Spleen (tissue), 11 donors: ENCODE measurements at regions not wholly inside any gene's neighbourhood (a gene's known extent, or its start where the extent isn't known, plus 50 kb on each side); places are given as distances from the start of the nearest gene placed in this dataset.

Experiments used
- DNase-seq: peaks from one replicate; pipeline ENCODE4 v3.0.0-alpha.2; 2020
- H3K27ac ChIP-seq, 8 donors: fragments of 200-600 bp; sonication (generic) in 7 of 8; 1 replicate in 4 of 8; 2 replicates in 4 of 8; pipeline versions ENCODE4 v1.5.0 to v1.8.0; 2016 to 2021; ENCODE audit warnings: inconsistent platforms in 4 of 8, mild to moderate bottlenecking in 4 of 8, moderate library complexity in 1 of 8
- H3K27me3 ChIP-seq, 7 donors: fragments of 200-600 bp; sonication (generic) in 6 of 7; replicated peaks in 1 of 7; 1 replicate in 4 of 7; 2 replicates in 3 of 7; pipeline versions ENCODE4 v1.5.0 to v1.8.0; 2016 to 2021; ENCODE audit warnings: inconsistent platforms in 3 of 7, mild to moderate bottlenecking in 1 of 7
- H3K36me3 ChIP-seq, 6 donors: fragments of 200-600 bp; sonication (generic) in 5 of 6; 1 replicate in 4 of 6; 2 replicates in 2 of 6; pipeline versions ENCODE4 v1.5.0 to v1.8.0; 2016 to 2021; ENCODE audit warnings: inconsistent platforms in 2 of 6
- H3K4me1 ChIP-seq, 6 donors: fragments of 200-600 bp; sonication (generic) in 5 of 6; 1 replicate in 3 of 6; 2 replicates in 3 of 6; pipeline versions ENCODE4 v1.5.0 to v1.8.0; 2016 to 2021; ENCODE audit warnings: inconsistent platforms in 3 of 6
- H3K4me3 ChIP-seq, 8 donors: fragments of 200-600 bp; sonication (generic) in 7 of 8; 1 replicate in 4 of 8; 2 replicates in 4 of 8; pipeline versions ENCODE4 v1.5.0 to v1.8.0; 2016 to 2021; ENCODE audit warnings: inconsistent platforms in 4 of 8, mild to moderate bottlenecking in 4 of 8, moderate library complexity in 2 of 8
- H3K9me3 ChIP-seq, 8 donors: fragments of 200-600 bp; sonication (generic) in 7 of 8; 1 replicate in 4 of 8; 2 replicates in 4 of 8; pipeline versions ENCODE4 v1.5.0 to v1.8.0; 2016 to 2021; ENCODE audit warnings: inconsistent platforms in 4 of 8
- CTCF ChIP-seq, 11 experiments: fragments of 200-600 bp in 7 of 11; fragments of 450-650 bp in 4 of 11; sonication (generic) in 4 of 11; IDR thresholded peaks in 8 of 11; conservative IDR thresholded peaks in 3 of 11; 1 replicate in 7 of 11; 2 replicates in 4 of 11; pipeline versions ENCODE4 v1.4.0 to v1.8.0; 2016 to 2021; ENCODE audit warnings: antibody characterized with exemption in 11 of 11, inconsistent platforms in 4 of 11, mild to moderate bottlenecking in 1 of 11
- POLR2A ChIP-seq, 3 donors: fragments of 450-650 bp; IDR thresholded peaks; one replicate each; pipeline ENCODE4 v1.5.1; 2017; ENCODE audit warnings: antibody characterized with exemption in 3 of 3, mild to moderate bottlenecking in 1 of 3
- POLR2AphosphoS5 ChIP-seq, 3 donors: sonication (generic); formaldehyde crosslinking; IDR thresholded peaks; one replicate each; pipeline ENCODE4 v1.5.1; 2017; ENCODE audit warnings: antibody characterized with exemption in 3 of 3
- WGBS, 5 donors: extraction: QIAGEN DNeasy Blood & Tissue Kit in 3 of 5; methylation state at CpG; one replicate each; pipeline versions ENCODE4 v1.1.5 to v1.1.7; 2013 to 2018; 5-methylcytosine and 5-hydroxymethylcytosine counted together
- intact Hi-C: fragments of 100-400 bp; cut with DNase I; formaldehyde crosslinking; loops from one replicate; pipeline ENCODE4 v1.15.0; 2023; ENCODE audit warnings: low total_unique reads
- donor health status: healthy with polysubstance abuse.
- donor health status: DM: no; HTN: no; CAD: no; lungs with moderate emphysema.
- donor health status: DM: no; HTN: no; CAD: no.
- donor health status: Bipolar disorder and iron deficiency.
- donor health status: healthy.
- donor health status: DM: no; HTN: no; CAD: no.
- donor health status: DM: yes; HTN: yes; CAD: no.

GRCh38 chr1:209506101-209506500 lies 77.4 kb upstream of the CAMK1G start:
- Histone ChIP-seq H3K27ac (no peak overlapping the region), H3K4me3 (no peak overlapping the region), H3K27me3 (peaks cover 0 to 10% (median 0%) of the 10 kb centered on the region in 7 donors), H3K4me1 (no peaks in the 10 kb centered on the region), H3K9me3 (peaks cover 0 to 19% (median 10%) of the 10 kb centered on the region in 8 donors), H3K36me3 (no peaks in the 10 kb centered on the region)
- no peak for DNase-seq
- intact Hi-C loops = no loop called here
- TF ChIP-seq POLR2AphosphoS5 (IDR thresholded peaks at IDR 0.05) = no peak
- WGBS, 5 donors = 63 to 73% (median 70%) methylated on average over 3 of the region's 3 CpGs

- Histone ChIP-seq H3K4me1 (no peaks in the 10 kb centered on the region), H3K4me3 (no peak overlapping the region), H3K9me3 (peaks cover 0 to 5% (median 0%) of the 10 kb centered on the region in 8 donors), H3K27me3 (peaks cover 0 to 5% (median 0%) of the 10 kb centered on the region in 7 donors), H3K27ac (no peak overlapping the region), H3K36me3 (no peaks in the 10 kb centered on the region)
- no peak for DNase-seq
- intact Hi-C loops = no loop called here
- WGBS, 5 donors = 83 to 97% (median 89%) methylated on average over 5 of the region's 5 CpGs
- TF ChIP-seq POLR2A (IDR thresholded peaks at IDR 0.05) = no peak
- no peak for TF ChIP-seq POLR2AphosphoS5 (IDR thresholded peaks at IDR 0.05)
- no peak for TF ChIP-seq CTCF (IDR thresholded peaks at IDR 0.05 in 8 of 11, conservative IDR thresholded peaks at IDR 0.05 in 3 of 11)
Measured at GRCh38 chr1:209509039-209509438, 74.5 kb upstream of the CAMK1G start.

GRCh38 chr1:209510063-209510462 lies 73.5 kb upstream of the CAMK1G start:
- Histone ChIP-seq H3K27ac (no peak overlapping the region), H3K27me3 (peaks cover 0 to 9% (median 0%) of the 10 kb centered on the region in 7 donors), H3K9me3 (peaks cover 0 to 5% (median 0%) of the 10 kb centered on the region in 8 donors), H3K4me3 (no peak overlapping the region), H3K4me1 (no peaks in the 10 kb centered on the region), H3K36me3 (no peaks in the 10 kb centered on the region)
- DNase-seq = no peak
- 67 to 80% (median 73%) methylated on average over 4 of the region's 4 CpGs for WGBS, 5 donors
- intact Hi-C loops = no loop called here
- no peak for TF ChIP-seq POLR2A (IDR thresholded peaks at IDR 0.05)
- no peak for TF ChIP-seq POLR2AphosphoS5 (IDR thresholded peaks at IDR 0.05)

- Histone ChIP-seq H3K36me3 (no peaks in the 10 kb centered on the region), H3K27me3 (peaks cover 0 to 13% (median 0%) of the 10 kb centered on the region in 7 donors), H3K9me3 (peaks cover 0 to 5% (median 0%) of the 10 kb centered on the region in 8 donors), H3K4me3 (no peak overlapping the region), H3K4me1 (no peaks in the 10 kb centered on the region), H3K27ac (no peak overlapping the region)
- DNase-seq = no peak
- WGBS, 5 donors = 38 to 48% (median 41%) methylated on average over 3 of the region's 3 CpGs
- TF ChIP-seq POLR2A (IDR thresholded peaks at IDR 0.05) = no peak
- no peak for TF ChIP-seq CTCF (IDR thresholded peaks at IDR 0.05 in 8 of 11, conservative IDR thresholded peaks at IDR 0.05 in 3 of 11)
- intact Hi-C loops = no loop called here
Measured at GRCh38 chr1:209511169-209511568, 72.3 kb upstream of the CAMK1G start.

GRCh38 chr1:209512821-209513220 lies 70.7 kb upstream of the CAMK1G start:
- DNase-seq = no peak
- Histone ChIP-seq H3K27ac (no peak overlapping the region), H3K4me1 (no peaks in the 10 kb centered on the region), H3K4me3 (no peak overlapping the region), H3K27me3 (peaks cover 0 to 8% (median 0%) of the 10 kb centered on the region in 7 donors), H3K36me3 (no peaks in the 10 kb centered on the region), H3K9me3 (peaks cover 0 to 5% (median 0%) of the 10 kb centered on the region in 8 donors)
- WGBS, 5 donors = 66 to 74% (median 72%) methylated on average over 6 of the region's 6 CpGs
- TF ChIP-seq CTCF (IDR thresholded peaks at IDR 0.05 in 8 of 11, conservative IDR thresholded peaks at IDR 0.05 in 3 of 11) = no peak
- intact Hi-C loops = no loop called here
